ENCODE measurements at regions not wholly inside any gene's neighbourhood (a gene's known extent, or its start where the extent isn't known, plus 50 kb on each side); places are given as distances from the start of the nearest gene placed in this dataset.

- no peak for TF ChIP-seq CTCF (IDR thresholded peaks at IDR 0.05; ENCODE audit: low read depth, low read length)
- no peak for TF ChIP-seq EZH2phosphoT487 (IDR thresholded peaks at IDR 0.05; ENCODE audit: low read depth)
These were observed 68.9 kb downstream of the BOD1 start for GRCh38 chr5:173547579-173547978.
